Epidermal melanocyte (primary cell): ENCODE measurements at regions not wholly inside any gene's neighbourhood (a gene's known extent, or its start where the extent isn't known, plus 50 kb on each side); places are given as distances from the start of the nearest gene placed in this dataset.
"Not testable (repeated sequence)": the region's sequence is repeated elsewhere in the genome, so short reads cannot be mapped to it uniquely, and the experiment has no call there.

Source experiments
- DNase-seq: peaks from one replicate; pipeline ENCODE4 v3.0.0; 2011; ENCODE audit warnings: low spot score; ENCODE audit not compliant: insufficient read length

GRCh38 chr5:130836729-130837649, 328.1 kb downstream of the HINT1 start:
- no peak for DNase-seq

GRCh38 chr5:130817598-130818384, 347.3 kb downstream of the HINT1 start:
- DNase-seq = not testable (repeated sequence)

GRCh38 chr5:130815246-130815645, 349.8 kb downstream of the HINT1 start:
- no peak for DNase-seq

- DNase-seq = no peak
These were observed 356.4 kb downstream of the HINT1 start for GRCh38 chr5:130808691-130809090.

GRCh38 chr5:130805648-130806047, 359.4 kb downstream of the HINT1 start:
- DNase-seq = no peak

GRCh38 chr5:130805036-130805435, 360.0 kb downstream of the HINT1 start:
- no peak for DNase-seq

- DNase-seq = no peak
These were observed 363.1 kb downstream of the HINT1 start for GRCh38 chr5:130801963-130802362.

- no peak for DNase-seq
These were observed 366.0 kb downstream of the HINT1 start for GRCh38 chr5:130799015-130799414.

GRCh38 chr5:130797303-130797702, 367.8 kb downstream of the HINT1 start:
- DNase-seq = no peak

- no peak for DNase-seq
These were observed 368.2 kb downstream of the HINT1 start for GRCh38 chr5:130796902-130797301.

GRCh38 chr5:130796032-130796431, 369.0 kb downstream of the HINT1 start:
- DNase-seq = no peak

- DNase-seq = no peak
These were observed 370.0 kb downstream of the HINT1 start for GRCh38 chr5:130795037-130795436.

- no peak for DNase-seq
These were observed 387.3 kb downstream of the HINT1 start for GRCh38 chr5:130777794-130778193.

- DNase-seq = no peak
These were observed 391.2 kb downstream of the HINT1 start for GRCh38 chr5:130773813-130774212.

- no peak for DNase-seq
These were observed 403.0 kb downstream of the HINT1 start for GRCh38 chr5:130762031-130762430.

GRCh38 chr5:130759061-130759460, 406.0 kb downstream of the HINT1 start:
- no peak for DNase-seq

GRCh38 chr5:130747556-130747955, 417.5 kb downstream of the HINT1 start:
- DNase-seq = no peak

- DNase-seq = not testable (repeated sequence)
These were observed 418.4 kb downstream of the HINT1 start for GRCh38 chr5:130746641-130747040.

- no peak for DNase-seq
These were observed 422.0 kb downstream of the HINT1 start for GRCh38 chr5:130743092-130743491.

GRCh38 chr5:130740047-130740569, 424.9 kb downstream of the HINT1 start:
- DNase-seq = no peak

GRCh38 chr5:130731839-130732238, 433.2 kb downstream of the HINT1 start:
- no peak for DNase-seq

GRCh38 chr5:130729541-130729940, 435.5 kb downstream of the HINT1 start:
- no peak for DNase-seq
